ENCODE measurements at regions not wholly inside any gene's neighbourhood (a gene's known extent, or its start where the extent isn't known, plus 50 kb on each side); places are given as distances from the start of the nearest gene placed in this dataset.

DNA sequence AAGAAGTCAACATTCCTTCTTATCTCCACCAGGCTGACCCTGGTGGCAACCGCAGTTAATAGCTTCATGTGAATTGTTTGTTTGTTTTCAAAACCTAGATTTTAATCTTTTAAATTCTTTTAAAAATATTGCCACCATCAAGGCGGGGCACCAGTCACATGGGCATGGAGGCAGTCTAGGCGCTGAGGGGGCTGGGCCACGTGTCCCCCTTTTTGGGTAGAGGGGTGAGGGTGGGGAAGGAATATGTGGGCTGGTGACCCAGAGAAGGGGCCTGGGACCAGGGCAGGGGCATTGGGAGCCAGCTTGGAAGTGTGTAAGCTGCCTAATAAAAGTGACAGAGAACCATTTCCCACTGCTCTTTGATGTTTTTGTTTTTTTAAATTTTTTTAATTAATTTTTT, 147.3 kb downstream of the GADD45G start:
- Mint-ChIP-seq H3K36me3 (ENCODE audit: low read depth) (no peaks in the 10 kb centered on the region), H3K4me3 (no peak overlapping the region), H3K4me1 (peaks cover 4% of the 10 kb centered on the region), H3K27me3 (ENCODE audit: insufficient read depth) (peaks cover 4% of the 10 kb centered on the region), H3K27ac (no peak overlapping the region), H3K9me3 (no peaks in the 10 kb centered on the region)
- H3K27me3 ChIP-seq (ENCODE audit: control insufficient read depth, insufficient read depth, low read length, poor library complexity, severe bottlenecking) = no peaks in the 10 kb centered on the region
- no peaks in the 10 kb centered on the region for H3K4me1 ChIP-seq (ENCODE audit: control insufficient read depth, insufficient read depth, low read length)
- no peak for DNase-seq
- no peaks in the 10 kb centered on the region for H3K9me3 ChIP-seq (ENCODE audit: control insufficient read depth, low read length)
- TF ChIP-seq, protein P1, sequence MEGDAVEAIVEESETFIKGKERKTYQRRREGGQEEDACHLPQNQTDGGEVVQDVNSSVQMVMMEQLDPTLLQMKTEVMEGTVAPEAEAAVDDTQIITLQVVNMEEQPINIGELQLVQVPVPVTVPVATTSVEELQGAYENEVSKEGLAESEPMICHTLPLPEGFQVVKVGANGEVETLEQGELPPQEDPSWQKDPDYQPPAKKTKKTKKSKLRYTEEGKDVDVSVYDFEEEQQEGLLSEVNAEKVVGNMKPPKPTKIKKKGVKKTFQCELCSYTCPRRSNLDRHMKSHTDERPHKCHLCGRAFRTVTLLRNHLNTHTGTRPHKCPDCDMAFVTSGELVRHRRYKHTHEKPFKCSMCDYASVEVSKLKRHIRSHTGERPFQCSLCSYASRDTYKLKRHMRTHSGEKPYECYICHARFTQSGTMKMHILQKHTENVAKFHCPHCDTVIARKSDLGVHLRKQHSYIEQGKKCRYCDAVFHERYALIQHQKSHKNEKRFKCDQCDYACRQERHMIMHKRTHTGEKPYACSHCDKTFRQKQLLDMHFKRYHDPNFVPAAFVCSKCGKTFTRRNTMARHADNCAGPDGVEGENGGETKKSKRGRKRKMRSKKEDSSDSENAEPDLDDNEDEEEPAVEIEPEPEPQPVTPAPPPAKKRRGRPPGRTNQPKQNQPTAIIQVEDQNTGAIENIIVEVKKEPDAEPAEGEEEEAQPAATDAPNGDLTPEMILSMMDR (conservative IDR thresholded peaks at IDR 0.05) = peak; percentile 46
- no peak overlapping the region for H3K27ac ChIP-seq (ENCODE audit: low read depth, low read length)
- no peak overlapping the region for H3K9ac ChIP-seq (ENCODE audit: extremely low read depth, low read length, poor library complexity, severe bottlenecking)
- WGBS, 2 experiments (ENCODE audit: insufficient coverage in 1 of 2, insufficient read length in 1 of 2) = 80 to 93% methylated on average over 1 to 3 of the region's 4 CpGs
- H3K36me3 ChIP-seq (ENCODE audit: control insufficient read depth, insufficient read depth, low read length) = no peaks in the 10 kb centered on the region
- H3K4me3 ChIP-seq (ENCODE audit: low read length) = no peak overlapping the region

DNA sequence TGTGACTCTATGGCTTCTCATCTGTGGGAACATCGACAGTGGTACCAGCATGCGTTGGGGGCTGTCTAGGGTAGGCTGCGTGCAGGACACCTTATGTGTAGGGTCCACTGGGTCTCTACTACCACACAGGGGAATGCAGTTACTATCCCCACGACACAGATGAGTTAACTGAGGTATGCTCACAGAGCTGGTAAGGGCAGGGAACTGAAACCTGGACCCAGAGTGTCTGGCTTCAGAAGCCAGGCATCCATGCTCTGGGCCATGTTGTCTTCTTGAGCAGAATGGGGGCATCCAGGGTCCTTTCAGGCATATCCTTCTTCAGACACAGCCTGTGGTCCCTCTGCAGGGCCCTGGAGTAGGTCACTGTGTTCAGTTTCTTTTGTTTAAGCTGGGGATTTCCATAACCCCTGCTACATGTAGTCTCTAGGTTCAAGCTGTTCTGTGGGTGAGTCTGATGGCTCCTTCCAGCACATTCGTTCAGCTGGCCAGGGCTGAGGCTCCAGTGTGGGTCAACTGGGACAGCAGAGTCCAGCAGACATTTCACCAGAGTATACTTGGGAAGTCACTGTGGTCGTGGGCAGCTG, 148.8 kb downstream of the GADD45G start:
- H3K27ac ChIP-seq (ENCODE audit: low read depth, low read length) = no peak overlapping the region
- Mint-ChIP-seq H3K4me1 (peaks cover 2% of the 10 kb centered on the region), H3K36me3 (ENCODE audit: low read depth) (no peaks in the 10 kb centered on the region), H3K4me3 (no peak overlapping the region), H3K9me3 (no peaks in the 10 kb centered on the region), H3K27ac (no peak overlapping the region), H3K27me3 (ENCODE audit: insufficient read depth) (peaks cover 4% of the 10 kb centered on the region)
- DNase-seq = no peak
- WGBS, 2 experiments (ENCODE audit: insufficient coverage in 1 of 2, insufficient read length in 1 of 2) = 88 to 100% methylated on average over 4 to 6 of the region's 6 CpGs
- TF ChIP-seq, protein P1 (conservative IDR thresholded peaks at IDR 0.05) = no peak
- H3K27me3 ChIP-seq (ENCODE audit: control insufficient read depth, insufficient read depth, low read length, poor library complexity, severe bottlenecking) = no peaks in the 10 kb centered on the region
- H3K4me3 ChIP-seq (ENCODE audit: low read length) = no peak overlapping the region
- no peaks in the 10 kb centered on the region for H3K9me3 ChIP-seq (ENCODE audit: control insufficient read depth, low read length)
- H3K36me3 ChIP-seq (ENCODE audit: control insufficient read depth, insufficient read depth, low read length) = no peaks in the 10 kb centered on the region
- H3K9ac ChIP-seq (ENCODE audit: extremely low read depth, low read length, poor library complexity, severe bottlenecking) = no peak overlapping the region
- H3K4me1 ChIP-seq (ENCODE audit: control insufficient read depth, insufficient read depth, low read length) = no peaks in the 10 kb centered on the region

DNA sequence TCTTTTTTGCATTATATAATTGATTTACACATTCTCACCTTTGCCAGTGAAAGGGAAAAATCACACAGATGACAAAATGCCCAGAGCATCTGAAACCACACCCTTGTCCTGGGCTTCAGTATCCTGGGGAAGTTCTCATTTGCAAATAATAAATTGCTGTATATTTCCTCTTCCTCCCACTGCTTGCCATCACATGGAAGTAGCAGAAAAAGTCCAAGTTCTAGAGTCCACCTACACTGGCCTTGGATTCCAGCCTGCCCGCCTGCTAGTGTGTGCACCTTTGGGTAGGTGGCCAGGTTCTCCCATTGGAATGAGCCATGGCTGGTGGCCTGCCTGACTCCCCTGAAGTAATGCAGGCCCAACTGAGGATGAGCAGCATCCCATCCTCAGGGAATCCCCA, 149.4 kb downstream of the GADD45G start:
- WGBS, 2 experiments (ENCODE audit: insufficient coverage in 1 of 2, insufficient read length in 1 of 2) = 88 to 100% methylated on average over 1 of the region's 1 CpG
- no peaks in the 10 kb centered on the region for H3K9me3 ChIP-seq (ENCODE audit: control insufficient read depth, low read length)
- H3K27ac ChIP-seq (ENCODE audit: low read depth, low read length) = no peak overlapping the region
- no peaks in the 10 kb centered on the region for H3K36me3 ChIP-seq (ENCODE audit: control insufficient read depth, insufficient read depth, low read length)
- H3K9ac ChIP-seq (ENCODE audit: extremely low read depth, low read length, poor library complexity, severe bottlenecking) = no peak overlapping the region
- Mint-ChIP-seq H3K4me3 (no peak overlapping the region), H3K9me3 (no peaks in the 10 kb centered on the region), H3K27ac (no peak overlapping the region), H3K36me3 (ENCODE audit: low read depth) (no peaks in the 10 kb centered on the region), H3K4me1 (peaks cover 2% of the 10 kb centered on the region), H3K27me3 (ENCODE audit: insufficient read depth) (peaks cover 4% of the 10 kb centered on the region)
- H3K4me3 ChIP-seq (ENCODE audit: low read length) = no peak overlapping the region
- H3K27me3 ChIP-seq (ENCODE audit: control insufficient read depth, insufficient read depth, low read length, poor library complexity, severe bottlenecking) = no peaks in the 10 kb centered on the region
- H3K4me1 ChIP-seq (ENCODE audit: control insufficient read depth, insufficient read depth, low read length) = no peaks in the 10 kb centered on the region
- DNase-seq = no peak
- TF ChIP-seq, protein P1 (conservative IDR thresholded peaks at IDR 0.05) = no peak

All from endodermal cell (in vitro differentiated cells).